ENCODE measurements at regions not wholly inside any gene's neighbourhood (a gene's known extent, or its start where the extent isn't known, plus 50 kb on each side); places are given as distances from the start of the nearest gene placed in this dataset.
"Not testable (repeated sequence)": the region's sequence is repeated elsewhere in the genome, so short reads cannot be mapped to it uniquely, and the experiment has no call there.

- DNase-seq (ENCODE audit: low read depth); H3K4me3 ChIP-seq (ENCODE audit: low read length): not testable (repeated sequence)
- TF ChIP-seq CTCF (conservative IDR thresholded peaks at IDR 0.05; ENCODE audit: low read depth, low read length), result peak; percentile 15
Measured at GRCh38 chr2:90226465-90227072, 1535.1 kb downstream of the RPIA start.

- not testable (repeated sequence) for DNase-seq (ENCODE audit: low read depth)
Measured at GRCh38 chr2:90231199-90231598, 1539.7 kb downstream of the RPIA start.

GRCh38 chr2:90235452-90235851, 1544.0 kb downstream of the RPIA start:
- H3K4me3 ChIP-seq (ENCODE audit: low read length); DNase-seq (ENCODE audit: low read depth): not testable (repeated sequence)

More at GRCh38 chr2:90231199-90231598, 1539.7 kb downstream of the RPIA start:
- not testable (repeated sequence) for H3K4me3 ChIP-seq (ENCODE audit: low read length)

GRCh38 chr2:90237923-90238361, 1546.5 kb downstream of the RPIA start:
- DNase-seq (ENCODE audit: low read depth); H3K4me3 ChIP-seq (ENCODE audit: low read length): not testable (repeated sequence)
- TF ChIP-seq CTCF (conservative IDR thresholded peaks at IDR 0.05; ENCODE audit: low read depth, low read length), result peak; percentile 39

GRCh38 chr2:90238505-90239230, 1547.2 kb downstream of the RPIA start:
- H3K4me3 ChIP-seq (ENCODE audit: low read length); DNase-seq (ENCODE audit: low read depth): not testable (repeated sequence)

GRCh38 chr2:90239769-90240168, 1548.3 kb downstream of the RPIA start:
- not testable (repeated sequence) for H3K4me3 ChIP-seq (ENCODE audit: low read length); DNase-seq (ENCODE audit: low read depth)

GRCh38 chr2:90244902-90245765, 1553.7 kb downstream of the RPIA start:
- not testable (repeated sequence) for H3K4me3 ChIP-seq (ENCODE audit: low read length); DNase-seq (ENCODE audit: low read depth)

- not testable (repeated sequence) for H3K4me3 ChIP-seq (ENCODE audit: low read length); DNase-seq (ENCODE audit: low read depth)
Measured at GRCh38 chr2:90248400-90248799, 1556.9 kb downstream of the RPIA start.

- not testable (repeated sequence) for H3K4me3 ChIP-seq (ENCODE audit: low read length); DNase-seq (ENCODE audit: low read depth)
Measured at GRCh38 chr2:90250350-90250749, 1558.9 kb downstream of the RPIA start.

GRCh38 chr2:90251576-90251975, 1560.1 kb downstream of the RPIA start:
- DNase-seq (ENCODE audit: low read depth); H3K4me3 ChIP-seq (ENCODE audit: low read length): not testable (repeated sequence)

- not testable (repeated sequence) for H3K4me3 ChIP-seq (ENCODE audit: low read length); DNase-seq (ENCODE audit: low read depth)
Measured at GRCh38 chr2:90253306-90253705, 1561.8 kb downstream of the RPIA start.

GRCh38 chr2:90266888-90267287, 1575.4 kb downstream of the RPIA start:
- DNase-seq (ENCODE audit: low read depth), result not testable (repeated sequence)

GRCh38 chr2:90287751-90288150, 1596.3 kb downstream of the RPIA start:
- H3K4me3 ChIP-seq (ENCODE audit: low read length); DNase-seq (ENCODE audit: low read depth): not testable (repeated sequence)

More at GRCh38 chr2:90266888-90267287, 1575.4 kb downstream of the RPIA start:
- H3K4me3 ChIP-seq (ENCODE audit: low read length), result not testable (repeated sequence)

GRCh38 chr2:90288396-90288795, 1596.9 kb downstream of the RPIA start:
- not testable (repeated sequence) for H3K4me3 ChIP-seq (ENCODE audit: low read length); DNase-seq (ENCODE audit: low read depth)

- not testable (repeated sequence) for DNase-seq (ENCODE audit: low read depth); H3K4me3 ChIP-seq (ENCODE audit: low read length)
Measured at GRCh38 chr2:90289291-90289980, 1598.0 kb downstream of the RPIA start.

- not testable (repeated sequence) for DNase-seq (ENCODE audit: low read depth); H3K4me3 ChIP-seq (ENCODE audit: low read length)
Measured at GRCh38 chr2:90290701-90291100, 1599.2 kb downstream of the RPIA start.
